ENCODE measurements at regions not wholly inside any gene's neighbourhood (a gene's known extent, or its start where the extent isn't known, plus 50 kb on each side); places are given as distances from the start of the nearest gene placed in this dataset.

DNA sequence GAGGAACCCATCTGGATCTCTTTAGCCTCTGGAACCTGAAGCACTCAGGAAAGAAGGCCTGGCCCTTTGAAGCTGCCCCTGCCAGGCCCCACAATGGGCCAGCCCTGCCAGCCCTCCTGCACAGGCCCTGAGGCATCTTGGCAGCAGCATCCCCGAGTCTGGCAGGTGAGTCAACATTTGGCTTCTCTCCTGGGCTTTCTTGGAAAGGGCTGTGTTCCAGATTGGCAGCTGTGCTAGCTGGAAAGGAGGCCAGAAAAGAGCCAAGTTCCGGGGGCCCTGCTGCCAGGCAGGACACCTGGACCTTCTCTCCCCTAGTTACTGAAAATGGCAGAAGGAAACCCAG lies 187.2 kb downstream of the SHQ1 start:
- 20% methylated on average over 2 of the region's 2 CpGs for WGBS (ENCODE audit: insufficient coverage)
- Histone ChIP-seq H3K4me1 (ENCODE audit: control insufficient read depth, insufficient read depth, low read length) (peaks cover 26% of the 10 kb centered on the region), H3K9me3 (replicated peaks; ENCODE audit: control insufficient read depth, low read depth, low read length) (no peaks in the 10 kb centered on the region), H3K27ac (ENCODE audit: low read length) (no peak overlapping the region), H3K27me3 (ENCODE audit: control insufficient read depth, insufficient read depth, low read length) (peaks cover 4% of the 10 kb centered on the region), H3K4me3 (ENCODE audit: low read length) (no peak overlapping the region), H3K36me3 (ENCODE audit: control insufficient read depth, insufficient read depth, low read length) (no peaks in the 10 kb centered on the region)
- peak; percentile 75 for DNase-seq

DNA sequence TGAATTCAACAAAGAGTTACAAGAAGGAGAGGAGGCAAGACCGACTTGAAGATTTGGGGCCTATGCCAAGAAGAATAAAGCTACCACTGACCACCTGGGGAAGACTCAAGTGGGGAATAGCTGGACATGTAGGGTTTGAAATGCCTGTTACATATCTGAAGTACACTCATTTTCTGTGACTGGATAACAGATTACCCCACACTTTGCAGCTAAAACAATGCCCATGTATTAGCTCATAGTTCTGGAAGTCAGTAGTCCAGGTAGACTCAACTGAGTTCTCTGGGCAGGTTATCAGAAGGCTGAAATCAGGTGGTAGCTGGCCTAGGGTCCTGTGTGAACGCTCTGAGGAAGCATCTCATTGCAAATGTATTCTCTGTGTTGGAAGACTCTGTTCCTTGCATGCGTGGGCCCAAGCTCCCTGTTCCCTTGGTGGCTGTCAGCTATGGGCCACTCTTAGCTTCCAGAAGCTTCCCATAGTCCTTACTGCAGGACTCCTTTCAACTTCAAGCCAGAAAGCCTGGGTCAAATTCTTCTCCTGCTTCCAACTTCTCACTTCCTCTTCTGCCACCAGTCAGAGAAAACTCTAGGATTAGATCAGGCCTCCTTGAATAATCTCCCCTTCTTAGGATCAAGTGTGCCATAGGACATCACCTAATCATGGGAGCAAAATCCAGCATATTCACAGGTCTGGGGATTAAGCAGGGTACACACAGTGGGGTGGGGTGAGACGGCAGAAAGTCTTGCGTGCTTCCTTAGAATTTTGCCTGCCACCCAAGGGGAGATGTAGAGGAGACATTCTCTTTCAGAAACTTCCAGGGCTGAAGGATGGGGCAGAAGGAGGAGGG lies 187.8 kb downstream of the SHQ1 start:
- H3K9me3 ChIP-seq (replicated peaks; ENCODE audit: control insufficient read depth, low read depth, low read length), result no peaks in the 10 kb centered on the region
- DNase-seq, result no peak
- peaks cover 28% of the 10 kb centered on the region for H3K4me1 ChIP-seq (ENCODE audit: control insufficient read depth, insufficient read depth, low read length)
- H3K27me3 ChIP-seq (ENCODE audit: control insufficient read depth, insufficient read depth, low read length), result peaks cover 8% of the 10 kb centered on the region
- no peak overlapping the region for H3K27ac ChIP-seq (ENCODE audit: low read length)
- H3K4me3 ChIP-seq (ENCODE audit: low read length), result no peak overlapping the region
- WGBS (ENCODE audit: insufficient coverage), result 83% methylated on average over 5 of the region's 5 CpGs
- H3K36me3 ChIP-seq (ENCODE audit: control insufficient read depth, insufficient read depth, low read length), result no peaks in the 10 kb centered on the region

DNA sequence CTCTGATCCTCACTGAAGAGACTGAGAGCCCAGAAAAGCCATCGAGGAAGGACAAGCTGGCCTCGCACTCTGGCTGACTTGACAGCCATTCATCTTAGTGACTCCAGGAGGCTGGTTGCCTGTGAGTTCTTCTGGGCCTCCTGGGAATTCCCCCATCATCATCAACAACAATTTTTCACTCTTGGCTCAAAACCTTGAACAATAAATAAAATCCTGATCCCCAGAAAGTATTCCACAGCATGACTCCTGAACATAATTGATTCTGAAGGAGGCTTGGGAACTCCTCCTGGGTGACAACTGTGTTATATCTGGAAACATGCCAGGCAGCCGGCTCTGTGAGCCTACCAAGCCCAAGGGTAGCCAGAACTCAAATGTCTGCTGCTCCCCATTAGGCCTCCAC lies 188.6 kb downstream of the SHQ1 start:
- Histone ChIP-seq H3K27me3 (ENCODE audit: control insufficient read depth, insufficient read depth, low read length) (peaks cover 13% of the 10 kb centered on the region), H3K4me3 (ENCODE audit: low read length) (no peak overlapping the region), H3K9me3 (replicated peaks; ENCODE audit: control insufficient read depth, low read depth, low read length) (no peaks in the 10 kb centered on the region), H3K36me3 (ENCODE audit: control insufficient read depth, insufficient read depth, low read length) (no peaks in the 10 kb centered on the region), H3K27ac (ENCODE audit: low read length) (no peak overlapping the region), H3K4me1 (ENCODE audit: control insufficient read depth, insufficient read depth, low read length) (peaks cover 34% of the 10 kb centered on the region)
- DNase-seq, result peak; percentile 30
- 65% methylated on average over 2 of the region's 3 CpGs for WGBS (ENCODE audit: insufficient coverage)

DNA sequence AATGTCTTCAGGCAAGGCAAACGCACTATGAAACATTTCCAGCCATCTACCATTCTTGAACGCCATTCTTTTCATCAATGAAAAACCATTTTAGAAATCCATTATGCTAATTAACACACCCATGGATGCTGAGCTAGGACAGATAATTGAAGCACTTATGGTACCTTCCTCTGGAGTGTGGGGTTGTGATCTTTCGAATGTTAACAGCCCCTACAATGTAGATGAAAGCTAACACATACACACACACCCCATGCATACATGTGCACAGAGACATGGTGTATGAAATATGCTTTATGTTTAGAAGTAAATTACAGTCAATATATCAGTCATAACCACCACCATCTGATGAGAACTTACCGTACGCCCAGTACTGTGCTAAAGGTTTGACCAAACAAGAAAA lies 189.1 kb downstream of the SHQ1 start:
- no peaks in the 10 kb centered on the region for H3K9me3 ChIP-seq (replicated peaks; ENCODE audit: control insufficient read depth, low read depth, low read length)
- 100% methylated on average over 2 of the region's 5 CpGs for WGBS (ENCODE audit: insufficient coverage)
- peaks cover 34% of the 10 kb centered on the region for H3K4me1 ChIP-seq (ENCODE audit: control insufficient read depth, insufficient read depth, low read length)
- DNase-seq, result no peak
- no peak overlapping the region for H3K4me3 ChIP-seq (ENCODE audit: low read length)
- no peaks in the 10 kb centered on the region for H3K36me3 ChIP-seq (ENCODE audit: control insufficient read depth, insufficient read depth, low read length)
- peaks cover 13% of the 10 kb centered on the region for H3K27me3 ChIP-seq (ENCODE audit: control insufficient read depth, insufficient read depth, low read length)
- H3K27ac ChIP-seq (ENCODE audit: low read length), result no peak overlapping the region

DNA sequence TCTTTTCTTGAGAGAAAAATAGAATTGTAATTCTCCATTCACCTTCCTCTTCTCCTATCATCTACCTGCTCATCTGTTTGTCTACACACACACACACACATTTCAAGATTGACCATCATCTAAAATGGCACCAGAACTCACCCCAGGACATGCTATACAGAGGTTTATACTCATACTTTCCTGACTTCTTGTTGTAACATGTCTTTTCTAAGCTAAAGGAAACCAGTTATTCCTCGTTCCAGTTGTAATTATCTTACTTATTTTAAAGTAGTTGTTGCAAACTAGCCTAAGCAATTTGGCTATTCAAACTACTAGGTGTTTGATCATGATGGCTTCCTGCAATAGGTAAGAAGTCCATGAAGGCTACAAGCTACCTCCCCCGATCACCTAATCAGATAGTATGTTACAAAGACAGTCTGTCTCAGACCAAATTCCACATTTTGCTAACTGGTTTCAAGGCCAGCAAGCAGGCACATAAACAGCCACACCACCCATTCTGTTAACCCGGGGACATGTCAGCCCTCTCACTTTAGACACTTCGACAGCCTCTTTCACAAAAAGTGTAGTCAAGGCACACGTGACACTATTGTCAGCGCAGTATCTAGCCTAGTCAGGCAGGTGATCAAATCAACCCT lies 189.7 kb downstream of the SHQ1 start:
- 100% methylated on average over 1 of the region's 6 CpGs for WGBS (ENCODE audit: insufficient coverage)
- Histone ChIP-seq H3K27ac (ENCODE audit: low read length) (no peak overlapping the region), H3K36me3 (ENCODE audit: control insufficient read depth, insufficient read depth, low read length) (no peaks in the 10 kb centered on the region), H3K27me3 (ENCODE audit: control insufficient read depth, insufficient read depth, low read length) (peaks cover 15% of the 10 kb centered on the region), H3K4me3 (ENCODE audit: low read length) (no peak overlapping the region), H3K4me1 (ENCODE audit: control insufficient read depth, insufficient read depth, low read length) (peaks cover 34% of the 10 kb centered on the region), H3K9me3 (replicated peaks; ENCODE audit: control insufficient read depth, low read depth, low read length) (no peaks in the 10 kb centered on the region)
- no peak for DNase-seq

DNA sequence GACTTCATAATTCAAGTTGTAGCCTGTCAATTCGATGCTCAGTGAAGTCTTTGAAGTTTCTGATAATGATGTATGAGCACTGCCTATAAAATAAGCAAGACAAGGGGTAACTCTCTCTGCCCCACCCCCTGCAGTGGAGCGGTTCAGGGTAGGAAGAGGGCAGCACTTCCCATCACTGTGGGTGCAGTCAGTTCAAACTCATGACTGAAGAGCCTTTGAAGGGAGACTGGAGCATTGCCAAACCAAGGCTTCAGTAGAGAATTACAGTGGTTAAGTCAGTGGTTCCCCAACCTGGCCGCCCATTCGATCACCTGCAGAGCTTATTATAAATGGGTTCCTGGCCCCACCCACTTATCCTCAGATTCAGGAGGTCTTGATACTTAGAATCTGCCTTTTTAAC lies 190.6 kb downstream of the SHQ1 start:
- no CpG with 5 or more reads among the region's 4 CpGs for WGBS (ENCODE audit: insufficient coverage)
- no peaks in the 10 kb centered on the region for H3K36me3 ChIP-seq (ENCODE audit: control insufficient read depth, insufficient read depth, low read length)
- H3K4me3 ChIP-seq (ENCODE audit: low read length), result no peak overlapping the region
- H3K27ac ChIP-seq (ENCODE audit: low read length), result no peak overlapping the region
- H3K9me3 ChIP-seq (replicated peaks; ENCODE audit: control insufficient read depth, low read depth, low read length), result no peaks in the 10 kb centered on the region
- no peak for DNase-seq
- peaks cover 17% of the 10 kb centered on the region for H3K27me3 ChIP-seq (ENCODE audit: control insufficient read depth, insufficient read depth, low read length)
- peaks cover 30% of the 10 kb centered on the region for H3K4me1 ChIP-seq (ENCODE audit: control insufficient read depth, insufficient read depth, low read length)

DNA sequence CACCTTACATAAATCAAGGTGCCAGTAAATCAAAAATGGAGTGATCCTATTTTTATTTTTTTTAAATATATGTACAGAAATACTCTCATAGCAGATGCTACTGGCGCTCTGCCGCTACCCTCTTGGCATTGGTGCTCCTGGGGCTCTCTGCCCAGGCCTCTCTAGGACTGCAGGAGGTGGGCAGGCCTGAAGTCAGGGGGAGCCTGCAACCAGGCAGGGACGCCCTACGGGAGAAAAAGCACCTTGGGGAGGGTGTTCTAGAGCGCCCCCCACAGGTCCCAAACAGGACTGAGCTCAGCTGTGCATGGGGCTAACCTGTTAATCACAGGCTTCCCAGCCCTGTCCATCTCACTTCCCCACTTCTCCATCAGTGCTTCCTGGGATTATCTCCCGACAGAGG lies 192.5 kb downstream of the SHQ1 start:
- peaks cover 22% of the 10 kb centered on the region for H3K4me1 ChIP-seq (ENCODE audit: control insufficient read depth, insufficient read depth, low read length)
- no peak for DNase-seq
- no peak overlapping the region for H3K4me3 ChIP-seq (ENCODE audit: low read length)
- no peaks in the 10 kb centered on the region for H3K9me3 ChIP-seq (replicated peaks; ENCODE audit: control insufficient read depth, low read depth, low read length)
- H3K27me3 ChIP-seq (ENCODE audit: control insufficient read depth, insufficient read depth, low read length), result peaks cover 17% of the 10 kb centered on the region
- WGBS (ENCODE audit: insufficient coverage), result 88% methylated on average over 1 of the region's 6 CpGs
- H3K36me3 ChIP-seq (ENCODE audit: control insufficient read depth, insufficient read depth, low read length), result no peaks in the 10 kb centered on the region
- no peak overlapping the region for H3K27ac ChIP-seq (ENCODE audit: low read length)

DNA sequence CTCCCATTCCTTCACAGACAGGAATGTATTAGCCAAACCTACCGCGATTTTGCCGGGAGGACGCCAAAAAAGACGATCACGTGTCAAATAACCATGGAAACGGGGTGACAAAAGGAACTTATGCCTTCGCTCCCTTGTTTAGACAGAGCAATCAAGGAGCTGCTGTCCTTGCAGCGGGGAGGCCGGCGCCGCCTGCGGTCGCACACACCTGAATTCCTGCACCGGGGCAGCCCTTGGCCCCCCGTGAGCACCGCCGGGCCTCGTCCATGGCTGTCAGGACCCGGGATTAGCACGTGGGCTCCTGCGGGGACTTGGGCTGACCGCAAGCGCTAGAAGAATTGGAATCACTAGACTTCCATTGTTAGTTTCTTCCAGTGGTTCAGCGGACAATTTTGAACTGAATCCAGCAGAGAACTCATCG lies 193.1 kb downstream of the SHQ1 start:
- Histone ChIP-seq H3K4me1 (ENCODE audit: control insufficient read depth, insufficient read depth, low read length) (peaks cover 18% of the 10 kb centered on the region), H3K27me3 (ENCODE audit: control insufficient read depth, insufficient read depth, low read length) (peaks cover 17% of the 10 kb centered on the region), H3K4me3 (ENCODE audit: low read length) (no peak overlapping the region), H3K9me3 (replicated peaks; ENCODE audit: control insufficient read depth, low read depth, low read length) (no peaks in the 10 kb centered on the region), H3K27ac (ENCODE audit: low read length) (no peak overlapping the region), H3K36me3 (ENCODE audit: control insufficient read depth, insufficient read depth, low read length) (no peaks in the 10 kb centered on the region)
- DNase-seq, result peak; percentile 66
- WGBS (ENCODE audit: insufficient coverage), result 7% methylated on average over 24 of the region's 26 CpGs

DNA sequence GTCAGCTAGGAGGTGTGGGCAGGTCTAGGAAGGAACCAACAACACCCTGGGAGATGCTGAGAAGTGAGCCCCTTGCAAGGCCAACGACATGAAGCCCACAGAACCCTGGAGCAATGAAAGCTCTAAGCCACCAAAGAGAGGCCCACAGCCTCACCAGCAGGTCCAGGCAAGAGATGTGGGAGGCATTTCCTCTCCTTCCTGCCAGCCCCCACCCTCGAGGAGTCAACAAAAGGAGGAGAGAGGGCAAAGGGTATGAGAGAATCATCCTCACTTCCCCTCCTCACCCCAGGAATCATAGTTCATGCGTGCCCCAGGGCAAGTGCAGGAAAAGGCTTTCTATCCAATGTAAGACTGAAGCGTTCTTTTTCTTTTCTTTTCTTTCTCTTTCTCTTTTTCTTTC lies 195.8 kb downstream of the SHQ1 start:
- H3K36me3 ChIP-seq (ENCODE audit: control insufficient read depth, insufficient read depth, low read length), result no peaks in the 10 kb centered on the region
- peaks cover 9% of the 10 kb centered on the region for H3K4me1 ChIP-seq (ENCODE audit: control insufficient read depth, insufficient read depth, low read length)
- no peak overlapping the region for H3K27ac ChIP-seq (ENCODE audit: low read length)
- H3K9me3 ChIP-seq (replicated peaks; ENCODE audit: control insufficient read depth, low read depth, low read length), result no peaks in the 10 kb centered on the region
- no peak for DNase-seq
- 80% methylated on average over 3 of the region's 4 CpGs for WGBS (ENCODE audit: insufficient coverage)
- no peak overlapping the region for H3K4me3 ChIP-seq (ENCODE audit: low read length)
- peaks cover 13% of the 10 kb centered on the region for H3K27me3 ChIP-seq (ENCODE audit: control insufficient read depth, insufficient read depth, low read length)

DNA sequence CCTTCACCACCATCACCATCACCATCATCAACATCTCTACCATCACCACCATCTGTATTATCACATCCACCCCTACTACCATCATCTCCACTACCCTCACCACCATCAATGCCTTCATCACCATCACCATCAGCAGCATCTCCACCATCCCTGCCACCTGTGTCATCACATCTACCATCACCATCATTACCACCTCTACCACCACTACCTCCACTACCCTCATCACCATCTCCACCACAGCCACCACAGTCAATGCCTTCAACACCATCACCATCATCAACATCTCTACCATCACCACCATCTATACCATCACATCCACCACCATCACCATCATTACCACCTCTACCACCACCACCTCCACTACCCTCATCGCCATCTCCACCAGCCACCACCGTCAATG lies 196.7 kb downstream of the SHQ1 start:
- H3K36me3 ChIP-seq (ENCODE audit: control insufficient read depth, insufficient read depth, low read length), result no peaks in the 10 kb centered on the region
- peaks cover 13% of the 10 kb centered on the region for H3K27me3 ChIP-seq (ENCODE audit: control insufficient read depth, insufficient read depth, low read length)
- no peak overlapping the region for H3K27ac ChIP-seq (ENCODE audit: low read length)
- no peak for DNase-seq
- H3K4me1 ChIP-seq (ENCODE audit: control insufficient read depth, insufficient read depth, low read length), result peaks cover 9% of the 10 kb centered on the region
- no peak overlapping the region for H3K4me3 ChIP-seq (ENCODE audit: low read length)
- WGBS (ENCODE audit: insufficient coverage), result no CpG with 5 or more reads among the region's 2 CpGs
- H3K9me3 ChIP-seq (replicated peaks; ENCODE audit: control insufficient read depth, low read depth, low read length), result no peaks in the 10 kb centered on the region

All from muscle of leg (tissue), 3 donors.